HUDEP-2 (cell line): ENCODE measurements at regions not wholly inside any gene's neighbourhood (a gene's known extent, or its start where the extent isn't known, plus 50 kb on each side); places are given as distances from the start of the nearest gene placed in this dataset.

Experiments
- DNase-seq, 76 experiments: peaks; one replicate each; lab custom pipeline; 2025; ENCODE audit not compliant: unreplicated experiment in 76 of 76; lab: John Stamatoyannopoulos, UW

- DNase-seq: no peak
These were observed 328.2 kb upstream of the NCAM1 start for GRCh38 chr11:112632866-112633505.

GRCh38 chr11:112634551-112634950 lies 326.7 kb upstream of the NCAM1 start:
- DNase-seq: no peak

GRCh38 chr11:112634995-112635737 lies 326.1 kb upstream of the NCAM1 start:
- DNase-seq: no peak

GRCh38 chr11:112637076-112637475 lies 324.1 kb upstream of the NCAM1 start:
- DNase-seq: no peak

- DNase-seq: no peak
These were observed 323.3 kb upstream of the NCAM1 start for GRCh38 chr11:112637876-112638275.

GRCh38 chr11:112639469-112639868 lies 321.8 kb upstream of the NCAM1 start:
- DNase-seq: no peak

GRCh38 chr11:112643416-112643815 lies 317.8 kb upstream of the NCAM1 start:
- no peak for DNase-seq

GRCh38 chr11:112644410-112645131 lies 316.6 kb upstream of the NCAM1 start:
- no peak for DNase-seq

GRCh38 chr11:112649856-112650255 lies 311.4 kb upstream of the NCAM1 start:
- no peak for DNase-seq

- no peak for DNase-seq
These were observed 310.7 kb upstream of the NCAM1 start for GRCh38 chr11:112650527-112650926.

- no peak for DNase-seq
These were observed 309.8 kb upstream of the NCAM1 start for GRCh38 chr11:112651386-112651785.

- DNase-seq: no peak
These were observed 308.3 kb upstream of the NCAM1 start for GRCh38 chr11:112652786-112653390.

GRCh38 chr11:112655371-112655770 lies 305.8 kb upstream of the NCAM1 start:
- no peak for DNase-seq

GRCh38 chr11:112656772-112657428 lies 304.3 kb upstream of the NCAM1 start:
- DNase-seq: no peak

GRCh38 chr11:112658431-112658878 lies 302.8 kb upstream of the NCAM1 start:
- no peak for DNase-seq

- DNase-seq: no peak
These were observed 300.1 kb upstream of the NCAM1 start for GRCh38 chr11:112661146-112661545.

GRCh38 chr11:112661571-112661970 lies 299.6 kb upstream of the NCAM1 start:
- DNase-seq: no peak

- no peak for DNase-seq
These were observed 298.7 kb upstream of the NCAM1 start for GRCh38 chr11:112662554-112662953.

GRCh38 chr11:112663947-112664634 lies 297.1 kb upstream of the NCAM1 start:
- DNase-seq: no peak

GRCh38 chr11:112665291-112665690 lies 295.9 kb upstream of the NCAM1 start:
- no peak for DNase-seq
